H1 (cell line): ENCODE measurements at regions not wholly inside any gene's neighbourhood (a gene's known extent, or its start where the extent isn't known, plus 50 kb on each side); places are given as distances from the start of the nearest gene placed in this dataset.

ENCODE experiments used
- ASH2L ChIP-seq: fragments of 200-600, 300-600 bp; sonication (generic); IDR thresholded peaks from one replicate; pipeline ENCODE4 v1.7.1; 2017; ENCODE audit warnings: low read length
- CTBP2 ChIP-seq: IDR thresholded peaks from 2 replicates; pipeline ENCODE4 v1.7.0; 2011; ENCODE audit warnings: borderline replicate concordance, mild to moderate bottlenecking, moderate library complexity, mixed read lengths, low read length; ENCODE audit not compliant: insufficient read depth, insufficient read length
- EGR1 ChIP-seq: IDR thresholded peaks from 2 replicates; pipeline ENCODE4 v1.6.1; 2011; ENCODE audit warnings: low read depth, low read length, borderline replicate concordance
- EP300 ChIP-seq, 2 experiments: IDR thresholded peaks; 1 replicate in 1 of 2; 2 replicates in 1 of 2; pipeline ENCODE4 v1.6.1; 2011 to 2012; ENCODE audit warnings: low read depth in 2 of 2, low read length in 2 of 2, mild to moderate bottlenecking in 2 of 2, borderline replicate concordance in 1 of 2, inconsistent platforms in 1 of 2, moderate library complexity in 1 of 2
- GTF2F1 ChIP-seq: IDR thresholded peaks from 2 replicates; pipeline ENCODE4 v1.6.1; 2012; ENCODE audit warnings: low read depth, low read length, improper control_type of control experiment, borderline replicate concordance
- KDM4A ChIP-seq: IDR thresholded peaks from one replicate; pipeline ENCODE4 v1.7.1; 2012; ENCODE audit warnings: low read depth, mild to moderate bottlenecking, moderate library complexity, low read length, inconsistent platforms; ENCODE audit not compliant: severe bottlenecking
- TF ChIP-seq, protein P1 (sequence below), 3 experiments: IDR thresholded peaks; 1 replicate in 2 of 3; 2 replicates in 1 of 3; pipeline versions ENCODE4 v1.5.1 to v1.6.1; 2011; ENCODE audit warnings: low read length in 3 of 3, mild to moderate bottlenecking in 3 of 3, inconsistent platforms in 2 of 3, low read depth in 1 of 3, moderate library complexity in 1 of 3; ENCODE audit not compliant: insufficient read depth in 1 of 3; ENCODE audit errors: control extremely low read depth in 1 of 3

DNA sequence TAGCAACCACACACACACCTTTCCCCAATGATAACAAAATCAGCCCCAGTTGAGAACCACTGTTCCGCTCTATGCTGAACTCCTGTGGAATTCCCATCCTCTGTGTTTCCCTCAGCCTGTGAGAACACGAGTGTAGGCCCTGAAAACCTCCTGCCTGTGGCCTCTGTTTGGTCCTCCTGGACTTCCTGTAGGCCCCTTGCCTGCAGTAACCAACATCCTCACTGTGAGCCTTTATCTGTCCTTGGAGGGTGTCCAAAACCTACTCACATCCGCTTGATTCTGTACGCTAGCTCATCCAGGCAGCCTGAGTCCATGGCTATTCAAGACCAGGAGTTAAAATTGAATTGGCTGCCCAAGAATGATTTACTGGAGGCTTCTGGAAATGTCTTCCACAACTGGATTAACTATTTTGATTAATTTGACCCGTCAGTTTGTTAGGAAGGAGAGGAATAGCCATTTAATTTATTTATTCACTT is 149.8 kb downstream of the AKR1D1 start (continued):
- TF ChIP-seq, protein P1, sequence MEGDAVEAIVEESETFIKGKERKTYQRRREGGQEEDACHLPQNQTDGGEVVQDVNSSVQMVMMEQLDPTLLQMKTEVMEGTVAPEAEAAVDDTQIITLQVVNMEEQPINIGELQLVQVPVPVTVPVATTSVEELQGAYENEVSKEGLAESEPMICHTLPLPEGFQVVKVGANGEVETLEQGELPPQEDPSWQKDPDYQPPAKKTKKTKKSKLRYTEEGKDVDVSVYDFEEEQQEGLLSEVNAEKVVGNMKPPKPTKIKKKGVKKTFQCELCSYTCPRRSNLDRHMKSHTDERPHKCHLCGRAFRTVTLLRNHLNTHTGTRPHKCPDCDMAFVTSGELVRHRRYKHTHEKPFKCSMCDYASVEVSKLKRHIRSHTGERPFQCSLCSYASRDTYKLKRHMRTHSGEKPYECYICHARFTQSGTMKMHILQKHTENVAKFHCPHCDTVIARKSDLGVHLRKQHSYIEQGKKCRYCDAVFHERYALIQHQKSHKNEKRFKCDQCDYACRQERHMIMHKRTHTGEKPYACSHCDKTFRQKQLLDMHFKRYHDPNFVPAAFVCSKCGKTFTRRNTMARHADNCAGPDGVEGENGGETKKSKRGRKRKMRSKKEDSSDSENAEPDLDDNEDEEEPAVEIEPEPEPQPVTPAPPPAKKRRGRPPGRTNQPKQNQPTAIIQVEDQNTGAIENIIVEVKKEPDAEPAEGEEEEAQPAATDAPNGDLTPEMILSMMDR (IDR thresholded peaks at IDR 0.05; ENCODE audit: control extremely low read depth in 1 of 3, insufficient read depth in 1 of 3, low read depth in 1 of 3, low read length in 3 of 3), result no peak
- no peak for TF ChIP-seq CTBP2
- TF ChIP-seq EP300 (IDR thresholded peaks at IDR 0.05; ENCODE audit: borderline replicate concordance in 1 of 2, low read depth in 2 of 2, low read length in 2 of 2), result no peak
- no peak for TF ChIP-seq KDM4A
- TF ChIP-seq GTF2F1, result no peak
- TF ChIP-seq ASH2L, result no peak
- no peak for TF ChIP-seq EGR1
- TF ChIP-seq, all 59 proteins: peak for 0
